ENCODE measurements at regions not wholly inside any gene's neighbourhood (a gene's known extent, or its start where the extent isn't known, plus 50 kb on each side); places are given as distances from the start of the nearest gene placed in this dataset.

- peak; percentile 75 for DNase-seq
These were observed 239.2 kb upstream of the HS6ST1 start for GRCh38 chr2:128557831-128558241.

- no peak for DNase-seq
These were observed 239.8 kb upstream of the HS6ST1 start for GRCh38 chr2:128558441-128558840.

GRCh38 chr2:128558895-128559532, 240.3 kb upstream of the HS6ST1 start:
- no peak for DNase-seq

- no peak for DNase-seq
These were observed 241.2 kb upstream of the HS6ST1 start for GRCh38 chr2:128559533-128560515.

GRCh38 chr2:128560718-128561117, 242.1 kb upstream of the HS6ST1 start:
- DNase-seq: no peak

GRCh38 chr2:128562471-128563347, 244.0 kb upstream of the HS6ST1 start:
- DNase-seq: peak; percentile 83

GRCh38 chr2:128563348-128563687, 244.7 kb upstream of the HS6ST1 start:
- peak; percentile 93 for DNase-seq

- DNase-seq: no peak
These were observed 245.5 kb upstream of the HS6ST1 start for GRCh38 chr2:128564131-128564530.

GRCh38 chr2:128564551-128564950, 245.9 kb upstream of the HS6ST1 start:
- no peak for DNase-seq

GRCh38 chr2:128565441-128565840, 246.8 kb upstream of the HS6ST1 start:
- no peak for DNase-seq

GRCh38 chr2:128566671-128567070, 248.0 kb upstream of the HS6ST1 start:
- DNase-seq: no peak

GRCh38 chr2:128568106-128568505, 249.4 kb upstream of the HS6ST1 start:
- DNase-seq: no peak

- no peak for DNase-seq
These were observed 254.4 kb upstream of the HS6ST1 start for GRCh38 chr2:128573116-128573515.

GRCh38 chr2:128573531-128573930, 254.9 kb upstream of the HS6ST1 start:
- no peak for DNase-seq

- DNase-seq: no peak
These were observed 258.7 kb upstream of the HS6ST1 start for GRCh38 chr2:128577141-128577930.

GRCh38 chr2:128578406-128579390, 260.0 kb upstream of the HS6ST1 start:
- DNase-seq: peak; percentile 31

GRCh38 chr2:128579825-128580224, 261.2 kb upstream of the HS6ST1 start:
- DNase-seq: no peak

GRCh38 chr2:128580988-128581848, 262.6 kb upstream of the HS6ST1 start:
- no peak for DNase-seq

- no peak for DNase-seq
These were observed 263.2 kb upstream of the HS6ST1 start for GRCh38 chr2:128581849-128582244.

GRCh38 chr2:128584296-128584890, 265.7 kb upstream of the HS6ST1 start:
- peak; percentile 94 for DNase-seq
